GM21390 (cell line): ENCODE measurements at regions not wholly inside any gene's neighbourhood (a gene's known extent, or its start where the extent isn't known, plus 50 kb on each side); places are given as distances from the start of the nearest gene placed in this dataset.

ENCODE experiments used
- ATAC-seq: cut with Tn5 transposase; IDR thresholded peaks from one replicate; pipeline ENCODE4 v1.9.1; 2021; ENCODE audit not compliant: unreplicated experiment

DNA sequence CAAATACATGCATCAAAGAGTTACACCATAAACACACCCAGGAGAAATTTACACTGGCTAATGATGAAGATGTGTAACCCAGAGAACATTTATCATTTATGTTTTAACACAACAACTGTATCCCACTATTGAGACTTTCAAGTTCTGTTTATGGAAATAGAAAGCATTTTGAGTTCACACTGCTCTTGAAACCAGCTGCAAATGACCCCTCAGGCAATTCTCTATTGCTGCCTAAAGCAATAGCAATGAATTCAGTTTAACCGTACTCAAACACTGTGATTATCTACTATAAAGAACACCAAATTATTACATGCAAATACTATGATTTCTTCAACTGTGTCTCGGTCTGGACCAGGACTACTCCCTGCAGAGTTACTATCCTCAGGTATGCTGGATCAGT, 452.7 kb upstream of the NRXN1 start:
- ATAC-seq, result no peak

DNA sequence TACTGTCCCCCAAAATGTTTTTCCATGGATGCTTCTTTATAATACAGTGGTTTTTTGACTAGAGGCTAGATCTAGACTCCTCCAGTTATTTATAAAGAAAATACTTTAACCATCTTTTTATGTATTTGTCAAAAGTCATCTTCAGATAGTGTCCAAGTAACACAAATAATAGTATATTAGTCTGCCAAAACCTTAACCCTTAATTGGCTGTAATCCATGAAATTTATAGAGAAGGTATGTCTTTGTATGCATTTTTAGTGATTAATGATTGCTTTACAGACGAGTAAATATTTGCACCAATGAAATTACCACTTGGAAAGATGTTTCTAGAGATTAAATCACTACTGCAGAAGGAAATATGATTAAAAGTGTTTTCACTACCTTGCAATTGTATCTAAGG, 451.8 kb upstream of the NRXN1 start:
- ATAC-seq, result no peak

DNA sequence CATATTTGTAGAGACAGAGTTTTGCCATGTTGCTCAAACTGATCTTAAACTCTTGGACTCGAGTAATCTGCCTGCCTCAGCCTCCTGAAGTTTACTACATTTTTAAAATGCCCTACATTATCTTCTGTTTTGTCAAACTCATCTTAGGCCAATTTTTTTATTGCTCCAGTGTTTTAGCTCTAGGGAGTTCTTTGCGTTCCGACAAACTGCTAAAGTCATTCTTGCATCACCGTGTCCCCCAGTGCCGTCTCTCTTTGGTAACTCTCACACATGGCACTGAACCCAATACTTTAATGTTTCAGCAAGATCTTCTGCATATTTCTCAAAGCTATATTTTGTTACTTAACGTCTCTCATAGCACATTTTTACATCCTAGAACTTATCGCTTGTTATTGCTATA, 440.9 kb upstream of the NRXN1 start:
- ATAC-seq, result no peak

DNA sequence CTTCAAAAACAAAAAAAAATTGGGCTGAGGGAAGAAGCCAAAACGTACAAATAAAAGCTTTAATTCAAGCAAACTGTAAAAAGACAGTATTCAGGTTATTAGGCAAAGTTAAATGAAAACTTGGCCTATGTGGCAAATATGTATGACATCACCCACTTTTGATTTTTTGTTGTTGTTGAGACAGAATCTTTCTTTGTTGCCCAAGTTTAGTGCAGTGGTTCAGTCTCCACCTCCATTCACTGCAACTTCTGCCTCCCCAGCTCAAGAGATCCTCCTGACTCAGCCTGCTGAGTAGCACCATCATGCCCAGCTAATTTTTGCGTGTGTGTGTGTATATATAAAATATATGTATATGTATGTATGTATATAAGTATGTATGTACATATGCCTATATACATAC, 440.4 kb upstream of the NRXN1 start:
- no peak for ATAC-seq

DNA sequence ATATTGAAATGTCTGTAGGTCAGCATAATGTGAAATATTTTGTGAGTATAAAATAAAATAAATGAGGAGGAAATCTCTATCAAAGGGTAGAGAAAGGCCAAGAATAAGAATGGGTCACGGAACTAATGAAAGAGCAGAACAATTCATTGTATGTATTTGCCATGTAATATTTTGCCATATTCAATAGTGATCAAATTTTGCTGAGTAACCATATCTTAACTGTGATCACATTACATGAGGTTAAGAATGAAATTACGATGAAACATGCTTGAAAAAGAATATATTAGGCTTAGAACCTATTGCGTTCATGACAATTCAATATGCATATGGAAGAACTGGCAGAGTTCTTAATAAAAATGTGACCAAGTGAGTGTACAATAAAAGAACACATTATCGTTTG, 437.2 kb upstream of the NRXN1 start:
- no peak for ATAC-seq

DNA sequence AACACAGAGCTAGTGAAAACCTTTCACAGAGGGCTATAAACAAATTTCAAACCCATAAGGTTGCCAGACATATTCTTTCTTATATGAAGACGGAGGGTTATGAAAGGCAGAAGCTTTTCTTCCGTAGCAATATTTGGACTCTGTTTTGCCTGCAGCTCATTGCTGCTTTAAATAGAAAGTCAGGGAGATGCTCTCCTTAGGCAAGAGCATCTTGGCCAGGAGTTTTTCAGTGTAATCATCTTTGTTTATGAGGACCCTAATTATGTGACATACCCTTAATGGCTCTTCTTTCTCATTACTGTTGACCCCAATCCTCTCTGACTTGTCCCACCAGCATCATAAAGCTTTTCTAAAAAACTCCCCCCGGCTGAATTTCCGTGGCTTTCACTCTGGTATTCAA, 433.4 kb upstream of the NRXN1 start:
- ATAC-seq, result no peak

DNA sequence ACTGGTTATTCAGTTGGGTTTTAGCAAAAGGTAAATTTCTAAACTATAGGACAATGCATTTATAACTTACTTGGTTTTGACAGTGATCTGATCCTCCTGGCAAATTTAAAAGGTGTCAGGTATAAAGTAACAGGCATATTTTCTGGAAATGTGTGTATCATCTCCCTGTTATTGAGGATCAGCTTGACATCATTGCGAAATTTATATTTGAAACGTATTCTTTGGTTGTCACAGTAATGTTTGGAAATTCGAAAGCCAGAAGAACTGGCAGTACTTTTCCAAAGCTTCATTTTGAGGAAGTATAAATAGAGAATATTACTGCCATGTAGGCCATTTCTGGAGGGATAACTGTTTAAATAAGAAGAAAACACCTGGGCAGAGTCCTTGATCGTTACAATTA, 422.2 kb upstream of the NRXN1 start:
- no peak for ATAC-seq

DNA sequence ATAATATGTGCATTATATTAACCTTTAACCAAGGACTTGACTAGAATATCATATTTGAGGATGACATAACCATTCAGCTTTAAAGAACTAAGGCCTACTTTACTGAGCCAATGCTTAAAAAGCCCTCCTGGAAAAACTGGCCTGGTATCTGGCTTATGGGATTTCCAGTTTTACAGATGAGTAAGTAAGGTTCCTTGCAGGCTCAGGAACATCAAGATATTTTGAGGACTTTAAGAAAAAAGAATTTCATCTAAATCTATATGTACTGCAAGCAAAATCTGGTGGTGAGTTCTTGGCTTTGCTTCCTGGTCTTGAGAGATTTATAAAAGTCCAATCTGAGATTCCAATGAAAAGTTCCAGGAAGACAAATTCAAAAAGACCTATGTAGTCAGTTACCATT, 417.0 kb upstream of the NRXN1 start:
- ATAC-seq, result no peak

DNA sequence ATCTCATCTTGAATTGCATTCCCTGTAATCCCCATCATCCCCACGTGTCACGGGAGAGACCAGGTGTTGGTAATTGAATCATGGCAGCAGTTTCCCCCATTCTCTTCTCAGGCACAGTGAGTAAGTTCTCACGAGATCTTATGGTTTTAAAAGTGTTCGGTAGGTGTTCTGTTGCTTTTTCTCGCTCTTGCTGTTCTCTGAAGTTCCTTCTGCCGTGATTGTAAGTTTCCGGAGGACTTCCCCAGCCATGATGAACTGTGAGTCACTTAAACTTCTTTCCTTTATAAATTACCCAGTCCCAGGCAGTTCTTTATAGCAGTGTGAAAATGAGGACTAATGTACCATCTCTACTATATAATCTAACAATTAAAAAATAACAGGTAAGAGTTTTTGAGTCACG, 409.9 kb upstream of the NRXN1 start:
- ATAC-seq, result no peak

DNA sequence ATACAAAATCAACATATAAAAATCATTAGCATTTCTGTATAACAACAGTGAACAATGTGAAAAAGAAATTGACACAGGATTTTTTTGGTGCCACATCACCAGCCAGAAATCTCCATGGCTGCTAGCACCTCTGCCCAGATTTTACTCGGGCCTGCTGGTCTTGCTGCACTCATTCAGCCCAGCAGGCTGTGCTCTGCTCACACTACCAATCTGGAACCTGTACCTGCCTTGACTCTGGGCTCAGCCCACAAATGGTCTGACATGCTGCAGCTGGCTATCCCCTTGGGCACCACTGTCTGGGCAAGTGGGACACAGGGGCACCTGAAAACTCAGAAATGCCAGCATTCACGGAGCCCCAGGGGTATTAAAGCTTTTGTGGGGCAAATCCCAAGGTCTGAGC, 392.5 kb upstream of the NRXN1 start:
- ATAC-seq, result no peak

DNA sequence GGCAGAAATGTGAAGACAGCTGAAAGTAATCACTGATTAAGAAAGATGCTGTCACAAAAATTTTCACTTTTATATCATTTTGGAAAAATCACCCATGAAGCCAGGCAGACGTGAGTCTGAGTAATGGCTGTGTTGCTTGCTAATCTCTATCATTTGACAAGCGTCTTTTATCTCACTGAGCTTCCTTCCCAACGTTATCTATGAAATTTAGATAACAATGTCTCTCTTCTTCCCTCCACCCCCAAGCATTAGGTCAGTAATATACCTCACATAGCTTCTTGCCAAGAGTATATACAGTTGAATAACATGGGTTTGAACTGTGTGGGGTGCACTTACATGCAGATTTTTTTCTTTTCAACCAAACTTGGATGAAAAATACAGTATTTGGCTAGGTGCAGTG, 388.6 kb upstream of the NRXN1 start:
- ATAC-seq, result no peak

DNA sequence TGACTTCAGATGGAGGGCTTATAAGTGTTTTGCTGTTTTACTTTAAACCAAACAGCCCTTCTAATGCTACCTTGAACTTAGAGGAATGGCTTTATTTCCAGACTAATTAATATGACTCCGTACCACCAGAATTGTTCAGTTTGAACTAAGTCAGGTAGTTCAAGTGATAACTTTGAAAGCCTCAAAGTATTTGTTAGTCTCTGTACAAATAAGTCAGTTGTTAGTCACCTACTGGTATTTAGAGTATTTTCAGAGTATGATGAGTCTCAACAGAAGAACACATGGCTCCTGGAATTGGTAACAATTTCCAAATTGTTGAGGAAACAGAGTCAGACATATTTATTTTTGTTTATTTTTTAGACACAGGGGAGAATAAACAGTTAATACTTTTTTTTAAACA, 381.8 kb upstream of the NRXN1 start:
- ATAC-seq, result no peak

DNA sequence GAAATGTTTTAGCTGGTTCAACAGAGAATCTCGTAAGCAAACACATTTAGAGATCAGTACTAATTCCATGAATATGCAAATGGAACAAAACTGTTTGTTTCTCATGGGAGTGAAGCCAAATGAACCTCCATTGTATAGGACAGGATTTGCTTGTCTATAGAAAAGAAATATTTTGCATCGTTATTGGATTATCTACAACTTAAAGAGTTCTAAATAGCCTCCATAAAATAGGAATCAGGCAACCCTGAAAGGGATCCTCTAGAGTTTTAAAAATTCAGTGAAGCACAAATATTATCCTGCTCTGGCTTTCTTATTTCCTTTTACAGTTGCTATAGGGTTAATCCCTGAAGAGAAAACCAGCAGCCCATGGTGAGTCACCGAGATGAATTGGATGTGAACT, 378.4 kb upstream of the NRXN1 start:
- ATAC-seq, result no peak

DNA sequence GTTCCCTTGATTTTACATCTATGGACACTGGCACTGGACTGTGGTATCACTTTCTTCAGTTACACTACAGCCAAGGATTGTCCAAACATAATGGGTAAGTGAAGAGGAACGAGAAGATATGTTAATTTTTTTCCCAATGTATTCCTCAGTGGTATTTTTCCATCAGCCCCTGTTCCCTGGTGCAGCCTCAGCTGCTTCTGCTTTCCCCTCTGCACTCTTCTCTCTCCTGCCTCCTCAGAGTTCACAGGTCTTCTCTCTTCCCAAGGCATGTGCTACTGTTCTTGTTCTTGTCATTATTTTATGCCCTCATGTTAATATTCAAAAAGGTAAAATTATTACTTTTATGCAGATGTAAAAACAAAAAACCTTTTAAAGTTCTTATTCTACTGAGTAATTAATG, 378.0 kb upstream of the NRXN1 start:
- no peak for ATAC-seq

DNA sequence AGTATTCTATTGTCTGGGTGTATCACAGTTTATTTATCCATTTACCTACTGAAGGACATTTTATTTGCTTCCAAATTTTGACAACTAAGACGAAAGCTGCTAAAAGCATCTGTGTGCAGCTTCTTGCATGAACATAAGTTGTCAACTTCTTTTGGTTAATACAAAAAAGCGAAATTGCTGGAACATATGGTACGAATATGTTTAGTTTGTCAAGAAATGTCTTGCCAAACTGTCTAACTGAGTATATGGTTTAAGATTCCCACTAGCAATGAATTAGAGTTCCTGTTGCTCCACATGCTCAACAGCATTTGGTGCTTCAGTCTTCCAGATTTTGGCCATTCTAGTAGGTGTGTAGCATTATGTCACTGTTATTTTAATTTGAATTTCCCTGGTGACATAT, 372.3 kb upstream of the NRXN1 start:
- ATAC-seq, result no peak

DNA sequence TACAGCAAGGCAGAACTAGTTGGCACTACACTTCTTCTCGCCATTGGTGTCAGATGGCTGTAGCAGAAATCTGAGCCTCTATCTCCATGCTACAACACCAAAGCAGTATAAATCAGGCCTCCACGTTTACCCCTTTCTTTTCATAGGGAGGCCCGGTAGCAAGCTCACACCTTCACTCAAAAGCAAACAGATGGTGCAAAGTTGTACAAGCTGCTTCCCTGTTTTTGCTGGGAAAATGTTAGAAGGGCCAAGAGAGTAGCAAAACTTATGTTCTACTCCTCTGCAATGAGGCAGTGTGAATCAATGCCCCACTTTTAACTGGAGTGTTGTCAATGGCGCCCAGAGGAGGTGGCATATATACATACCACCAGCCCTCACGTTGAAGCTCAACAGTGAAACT, 369.6 kb upstream of the NRXN1 start:
- ATAC-seq, result no peak

DNA sequence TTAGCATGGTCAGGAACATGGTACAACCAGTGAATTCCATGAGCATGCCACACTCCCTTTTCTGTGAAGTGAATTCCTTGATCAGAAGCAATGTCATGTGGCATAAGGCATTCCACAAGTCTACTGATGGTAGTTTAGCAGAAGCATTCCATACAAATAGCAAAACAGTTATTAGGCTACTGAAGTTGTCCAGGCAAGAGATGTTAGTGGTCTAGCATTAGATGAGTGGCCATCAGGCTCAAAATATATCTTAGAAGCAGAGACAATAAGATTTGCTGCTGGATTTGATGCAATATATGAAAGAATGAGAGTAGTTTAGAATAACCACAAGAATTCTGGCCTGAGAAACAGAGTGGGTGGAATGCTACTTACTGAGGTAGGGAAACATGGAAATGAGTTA, 355.3 kb upstream of the NRXN1 start:
- ATAC-seq, result no peak

DNA sequence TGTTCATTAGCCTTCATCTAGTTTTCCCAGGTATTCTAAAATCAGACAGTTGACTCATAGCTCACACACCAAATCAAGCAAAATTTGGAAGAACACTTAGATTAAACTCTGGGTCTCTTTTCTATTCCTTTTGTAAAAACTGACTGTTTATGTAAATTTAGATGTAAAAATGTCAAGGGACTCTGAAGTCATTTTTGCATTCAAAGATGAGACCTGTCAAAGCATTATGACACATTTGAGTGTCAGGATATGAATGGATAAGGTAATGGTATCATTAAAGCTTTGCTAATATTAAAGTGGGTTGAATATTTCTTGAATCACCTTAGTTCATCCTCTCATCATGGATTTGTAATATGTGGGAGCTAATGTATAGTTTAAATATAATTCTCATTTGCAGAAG, 348.1 kb upstream of the NRXN1 start:
- ATAC-seq, result no peak

DNA sequence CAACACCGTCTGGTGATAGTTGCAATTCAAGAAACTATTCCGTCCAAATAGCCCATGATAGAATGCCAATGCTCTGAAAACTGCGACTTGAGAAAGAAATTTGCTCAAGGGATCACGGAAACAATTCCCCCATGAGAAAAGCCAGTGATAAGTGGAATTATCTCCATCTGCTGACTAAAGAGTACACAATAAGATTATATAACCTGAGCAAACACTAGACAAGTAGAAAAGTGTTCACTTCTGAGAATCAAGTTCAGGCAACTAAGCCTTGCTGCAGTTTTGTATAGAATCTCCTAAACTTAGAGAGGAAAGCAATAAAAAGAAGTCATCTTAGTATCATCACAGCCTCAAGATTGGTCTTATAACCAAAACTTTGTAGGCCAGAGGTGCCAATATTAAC, 336.3 kb upstream of the NRXN1 start:
- no peak for ATAC-seq

DNA sequence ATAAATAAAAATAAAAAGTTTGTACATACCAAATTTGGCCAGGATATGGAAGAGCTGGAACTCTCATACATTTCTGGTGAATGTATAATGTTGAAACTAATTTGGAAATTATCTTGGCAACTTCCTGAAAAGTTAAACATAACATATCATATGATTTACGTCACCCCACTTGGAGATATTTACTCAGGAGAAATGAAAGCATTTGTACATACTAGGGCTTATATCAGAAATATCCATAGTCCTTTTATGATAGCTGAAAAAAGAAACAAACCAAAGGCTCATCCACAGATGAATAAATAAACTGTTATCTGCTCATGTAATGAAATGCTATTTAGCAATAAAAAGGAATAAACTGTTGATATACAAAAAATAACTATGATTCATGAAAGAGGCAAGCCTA, 318.2 kb upstream of the NRXN1 start:
- no peak for ATAC-seq

DNA sequence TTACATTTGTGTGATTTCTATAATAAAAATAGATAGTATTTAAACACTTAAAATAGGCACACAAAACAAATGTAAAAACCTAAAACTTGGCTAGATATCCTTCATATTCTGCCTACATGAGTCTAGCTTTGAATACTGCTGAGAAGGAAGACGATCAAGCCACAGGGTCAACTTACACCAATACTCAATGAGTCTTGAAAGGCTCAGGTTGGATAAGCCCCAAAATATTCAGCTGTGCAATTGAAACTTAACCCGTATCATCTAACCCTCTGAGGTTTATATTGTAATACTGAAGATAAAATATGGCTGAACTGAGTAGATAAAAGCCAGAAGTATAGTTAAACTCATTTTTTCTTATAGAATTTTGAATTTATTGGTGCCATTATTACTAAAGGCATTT, 313.0 kb upstream of the NRXN1 start:
- no peak for ATAC-seq

DNA sequence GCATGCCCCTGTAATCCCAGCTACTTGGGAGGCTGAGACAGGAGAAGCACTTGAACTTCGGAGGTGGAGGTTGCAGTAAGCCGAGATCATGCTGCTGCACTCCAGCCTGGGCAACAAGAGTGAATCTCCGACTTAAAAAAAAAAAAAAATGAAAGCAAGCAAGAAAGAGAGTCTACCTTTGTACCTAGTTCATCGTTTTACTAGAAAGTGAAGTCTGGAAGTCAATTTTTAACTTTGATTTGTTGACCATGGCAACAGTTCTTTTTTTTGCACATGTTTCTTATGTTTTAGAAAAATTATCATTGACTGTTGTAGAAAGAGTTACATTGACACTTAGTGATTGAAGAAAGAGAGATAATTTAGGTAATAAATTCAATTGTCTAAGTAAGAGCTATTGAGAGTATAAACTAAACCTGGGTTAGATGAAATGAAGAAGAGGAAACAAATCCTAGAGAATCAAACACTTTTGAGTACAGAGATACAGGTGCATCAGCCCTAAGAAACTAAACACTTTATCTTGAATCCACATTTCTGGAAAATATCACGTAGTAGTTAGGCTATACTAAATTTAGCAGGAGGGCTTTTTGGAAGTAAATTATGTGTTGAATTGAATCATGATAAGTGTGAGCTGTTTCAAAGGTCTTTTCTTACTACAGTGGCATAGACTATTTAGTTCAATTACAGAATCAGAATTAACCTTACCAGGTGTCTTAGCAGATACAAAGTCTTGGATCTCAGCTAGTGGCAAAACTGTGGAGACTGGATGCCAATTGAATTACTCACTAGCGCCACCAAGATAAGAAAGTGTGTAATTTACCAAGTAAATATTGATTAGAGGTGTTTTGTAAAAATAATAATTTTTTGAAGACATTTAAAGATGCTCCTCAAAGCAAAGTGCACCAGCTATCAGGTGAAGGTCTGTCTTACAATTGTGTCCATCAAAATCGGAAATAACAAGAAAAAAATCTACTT, 303.4 kb upstream of the NRXN1 start:
- ATAC-seq, result no peak

DNA sequence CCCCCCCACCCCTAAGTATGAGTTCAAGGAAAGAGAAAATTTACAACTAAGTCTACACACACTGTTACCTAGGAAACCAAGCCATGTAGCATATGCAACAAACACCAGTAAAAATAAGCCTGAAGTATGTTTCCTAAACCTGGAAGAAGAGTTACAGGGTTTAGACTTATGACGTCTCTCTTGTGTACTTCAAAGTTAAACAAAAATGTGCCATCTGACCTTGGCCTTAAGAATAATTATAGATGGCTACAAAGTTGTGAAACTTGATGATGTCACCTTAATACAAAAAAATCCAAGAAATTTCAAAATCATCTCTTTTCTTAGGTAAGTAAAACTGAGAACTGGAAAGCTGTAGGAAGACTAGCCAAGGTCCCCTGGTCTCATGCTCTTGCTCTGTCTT, 297.6 kb upstream of the NRXN1 start:
- ATAC-seq, result no peak
